Heart left ventricle (tissue), 13 donors: ENCODE measurements at regions not wholly inside any gene's neighbourhood (a gene's known extent, or its start where the extent isn't known, plus 50 kb on each side); places are given as distances from the start of the nearest gene placed in this dataset.

Experiments
- POLR2A ChIP-seq, 2 donors: fragments of 450-650 bp; IDR thresholded peaks; one replicate each; pipeline ENCODE4 v1.6.1; 2017; ENCODE audit warnings: antibody characterized with exemption in 2 of 2, mild to moderate bottlenecking in 2 of 2, moderate library complexity in 2 of 2
- TF ChIP-seq, protein P1 (sequence below), 12 donors: fragments of 200-600 bp; sonication (generic) in 4 of 12; IDR thresholded peaks; one replicate each; pipeline versions ENCODE4 v1.5.0 to v1.8.0; 2018 to 2022; ENCODE audit warnings: antibody characterized with exemption in 12 of 12, mild to moderate bottlenecking in 5 of 12
- donor health status: ischemic (EF 13 %, LVEDD 7.1; RV severe dilation, severe dysfunction).
- donor health status: DM: no; HTN: yes; CAD: no.
- donor health status: DM: no; HTN: no; CAD: no.
- donor health status: ischemic (EF 25% LVEDD 6.9; RV normal size, moderate dysfunction).
- donor health status: ischemic (EF 25% LVEDD 5.7; RV mildly dilated, moderate dysfunction).
- donor health status: ischemic (EF 35%, LVEDD 5.7; RV mildly dilated, moderate dysfunction).
- donor health status: nonischemic (EF 11% LVEDD 7.7; RV severe dilation, severe dysfunction).
- donor health status: DM: yes; HTN: yes; CAD: no.
- donor health status: PGD.
- donor health status: ischemic (EF 29% LVEDD 5.4; RV normal size, mild dysfunction).
- donor health status: nonischemic (EF 23%, LVEDD 6.1; RV moderate dilation, normal function).

GRCh38 chr13:83007226-83007625 is 875.0 kb downstream of the SLITRK1 start:
- TF ChIP-seq, protein P1, sequence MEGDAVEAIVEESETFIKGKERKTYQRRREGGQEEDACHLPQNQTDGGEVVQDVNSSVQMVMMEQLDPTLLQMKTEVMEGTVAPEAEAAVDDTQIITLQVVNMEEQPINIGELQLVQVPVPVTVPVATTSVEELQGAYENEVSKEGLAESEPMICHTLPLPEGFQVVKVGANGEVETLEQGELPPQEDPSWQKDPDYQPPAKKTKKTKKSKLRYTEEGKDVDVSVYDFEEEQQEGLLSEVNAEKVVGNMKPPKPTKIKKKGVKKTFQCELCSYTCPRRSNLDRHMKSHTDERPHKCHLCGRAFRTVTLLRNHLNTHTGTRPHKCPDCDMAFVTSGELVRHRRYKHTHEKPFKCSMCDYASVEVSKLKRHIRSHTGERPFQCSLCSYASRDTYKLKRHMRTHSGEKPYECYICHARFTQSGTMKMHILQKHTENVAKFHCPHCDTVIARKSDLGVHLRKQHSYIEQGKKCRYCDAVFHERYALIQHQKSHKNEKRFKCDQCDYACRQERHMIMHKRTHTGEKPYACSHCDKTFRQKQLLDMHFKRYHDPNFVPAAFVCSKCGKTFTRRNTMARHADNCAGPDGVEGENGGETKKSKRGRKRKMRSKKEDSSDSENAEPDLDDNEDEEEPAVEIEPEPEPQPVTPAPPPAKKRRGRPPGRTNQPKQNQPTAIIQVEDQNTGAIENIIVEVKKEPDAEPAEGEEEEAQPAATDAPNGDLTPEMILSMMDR (IDR thresholded peaks at IDR 0.05) = no peak
- no peak for TF ChIP-seq POLR2A (IDR thresholded peaks at IDR 0.05)
